MG63 (cell line): ENCODE measurements at regions not wholly inside any gene's neighbourhood (a gene's known extent, or its start where the extent isn't known, plus 50 kb on each side); places are given as distances from the start of the nearest gene placed in this dataset.
"Not testable (repeated sequence)": the region's sequence is repeated elsewhere in the genome, so short reads cannot be mapped to it uniquely, and the experiment has no call there.

Experiments
- DNase-seq: peaks from one replicate; pipeline ENCODE4 v3.0.0-alpha.2; 2020
- H3K27me3 ChIP-seq: fragments of 250-450 bp; sonication (Bioruptor Pico); 2 replicates; pipeline ENCODE4 v1.5.1; 2020; ENCODE audit warnings: mild to moderate bottlenecking, moderate library complexity
- H3K36me3 ChIP-seq: fragments of 250-450 bp; sonication (Bioruptor Pico); 2 replicates; pipeline ENCODE4 v1.5.1; 2020; ENCODE audit warnings: mild to moderate bottlenecking, moderate library complexity
- H3K4me3 ChIP-seq: fragments of 250-450 bp; sonication (Bioruptor Pico); 2 replicates; pipeline ENCODE4 v1.5.1; 2020; ENCODE audit warnings: mild to moderate bottlenecking, moderate library complexity
- H3K9me3 ChIP-seq: fragments of 250-450 bp; sonication (Bioruptor Pico); 2 replicates; pipeline ENCODE4 v1.5.1; 2020; ENCODE audit warnings: mild to moderate bottlenecking, moderate library complexity

GRCh38 chr3:61420136-61420759 is 141.1 kb upstream of the PTPRG start:
- Histone ChIP-seq H3K4me3 (no peak overlapping the region), H3K36me3 (no peaks in the 10 kb centered on the region), H3K27me3 (no peaks in the 10 kb centered on the region), H3K9me3 (no peaks in the 10 kb centered on the region)
- DNase-seq: no peak

GRCh38 chr3:61422945-61423673 is 138.3 kb upstream of the PTPRG start:
- H3K36me3 ChIP-seq: no peaks in the 10 kb centered on the region
- H3K4me3 ChIP-seq: no peak overlapping the region
- H3K27me3 ChIP-seq: no peaks in the 10 kb centered on the region
- DNase-seq: no peak
- H3K9me3 ChIP-seq: no peaks in the 10 kb centered on the region

- no peak for DNase-seq
- Histone ChIP-seq H3K4me3 (no peak overlapping the region), H3K9me3 (no peaks in the 10 kb centered on the region), H3K36me3 (no peaks in the 10 kb centered on the region), H3K27me3 (no peaks in the 10 kb centered on the region)
These were observed 136.0 kb upstream of the PTPRG start for GRCh38 chr3:61425356-61425755.

- no peak for DNase-seq
- H3K4me3 ChIP-seq: no peak overlapping the region
- H3K27me3 ChIP-seq: no peaks in the 10 kb centered on the region
- no peaks in the 10 kb centered on the region for H3K9me3 ChIP-seq
- no peaks in the 10 kb centered on the region for H3K36me3 ChIP-seq
These were observed 132.3 kb upstream of the PTPRG start for GRCh38 chr3:61429106-61429505.

- not testable (repeated sequence) for DNase-seq, H3K36me3 ChIP-seq, H3K27me3 ChIP-seq, H3K9me3 ChIP-seq, H3K4me3 ChIP-seq
These were observed 126.5 kb upstream of the PTPRG start for GRCh38 chr3:61434901-61435300.

GRCh38 chr3:61435361-61435760 is 126.0 kb upstream of the PTPRG start:
- not testable (repeated sequence) for DNase-seq, H3K4me3 ChIP-seq, H3K36me3 ChIP-seq, H3K9me3 ChIP-seq, H3K27me3 ChIP-seq

- Histone ChIP-seq H3K36me3 (no peaks in the 10 kb centered on the region), H3K9me3 (no peaks in the 10 kb centered on the region), H3K27me3 (no peaks in the 10 kb centered on the region), H3K4me3 (no peak overlapping the region)
- DNase-seq: no peak
These were observed 122.9 kb upstream of the PTPRG start for GRCh38 chr3:61438253-61439121.

- no peaks in the 10 kb centered on the region for H3K27me3 ChIP-seq
- no peaks in the 10 kb centered on the region for H3K36me3 ChIP-seq
- DNase-seq: no peak
- no peaks in the 10 kb centered on the region for H3K9me3 ChIP-seq
- H3K4me3 ChIP-seq: no peak overlapping the region
These were observed 122.3 kb upstream of the PTPRG start for GRCh38 chr3:61439122-61439458.

- no peak for DNase-seq
- H3K9me3 ChIP-seq: no peaks in the 10 kb centered on the region
These were observed 118.7 kb upstream of the PTPRG start for GRCh38 chr3:61442696-61443095.

GRCh38 chr3:61443886-61444285 is 117.5 kb upstream of the PTPRG start:
- H3K9me3 ChIP-seq: no peaks in the 10 kb centered on the region
- H3K4me3 ChIP-seq: no peak overlapping the region
- H3K36me3 ChIP-seq: no peaks in the 10 kb centered on the region
- H3K27me3 ChIP-seq: no peaks in the 10 kb centered on the region
- DNase-seq: no peak

More at GRCh38 chr3:61442696-61443095, 118.7 kb upstream of the PTPRG start:
- Histone ChIP-seq H3K36me3 (no peaks in the 10 kb centered on the region), H3K27me3 (no peaks in the 10 kb centered on the region), H3K4me3 (no peak overlapping the region)

- H3K9me3 ChIP-seq: no peaks in the 10 kb centered on the region
- H3K4me3 ChIP-seq: no peak overlapping the region
- no peaks in the 10 kb centered on the region for H3K27me3 ChIP-seq
These were observed 116.6 kb upstream of the PTPRG start for GRCh38 chr3:61444782-61445181.

GRCh38 chr3:61445924-61446323 is 115.4 kb upstream of the PTPRG start:
- Histone ChIP-seq H3K36me3 (no peaks in the 10 kb centered on the region), H3K27me3 (no peaks in the 10 kb centered on the region), H3K9me3 (no peaks in the 10 kb centered on the region), H3K4me3 (no peak overlapping the region)
- no peak for DNase-seq

More at GRCh38 chr3:61444782-61445181, 116.6 kb upstream of the PTPRG start:
- DNase-seq: no peak
- no peaks in the 10 kb centered on the region for H3K36me3 ChIP-seq

GRCh38 chr3:61446341-61446740 is 115.0 kb upstream of the PTPRG start:
- H3K9me3 ChIP-seq: no peaks in the 10 kb centered on the region
- H3K27me3 ChIP-seq: no peaks in the 10 kb centered on the region
- no peak overlapping the region for H3K4me3 ChIP-seq
- no peaks in the 10 kb centered on the region for H3K36me3 ChIP-seq
- no peak for DNase-seq

GRCh38 chr3:61448378-61448777 is 113.0 kb upstream of the PTPRG start:
- Histone ChIP-seq H3K4me3 (no peak overlapping the region), H3K27me3 (no peaks in the 10 kb centered on the region), H3K36me3 (no peaks in the 10 kb centered on the region), H3K9me3 (no peaks in the 10 kb centered on the region)
- no peak for DNase-seq

GRCh38 chr3:61449327-61450040 is 111.9 kb upstream of the PTPRG start:
- Histone ChIP-seq H3K27me3 (no peaks in the 10 kb centered on the region), H3K9me3 (no peaks in the 10 kb centered on the region), H3K36me3 (no peaks in the 10 kb centered on the region), H3K4me3 (no peak overlapping the region)
- DNase-seq: no peak

GRCh38 chr3:61450866-61451265 is 110.5 kb upstream of the PTPRG start:
- Histone ChIP-seq H3K36me3 (no peaks in the 10 kb centered on the region), H3K9me3 (no peaks in the 10 kb centered on the region), H3K27me3 (no peaks in the 10 kb centered on the region), H3K4me3 (no peak overlapping the region)
- DNase-seq: no peak

GRCh38 chr3:61451841-61452240 is 109.5 kb upstream of the PTPRG start:
- Histone ChIP-seq H3K36me3 (no peaks in the 10 kb centered on the region), H3K9me3 (no peaks in the 10 kb centered on the region), H3K27me3 (no peaks in the 10 kb centered on the region), H3K4me3 (no peak overlapping the region)
- DNase-seq: no peak
